SU-DHL-6 (cell line): ENCODE measurements at regions not wholly inside any gene's neighbourhood (a gene's known extent, or its start where the extent isn't known, plus 50 kb on each side); places are given as distances from the start of the nearest gene placed in this dataset.
"Not testable (repeated sequence)": the region's sequence is repeated elsewhere in the genome, so short reads cannot be mapped to it uniquely, and the experiment has no call there.

ENCODE experiments used
- H2AFZ ChIP-seq: fragments of 200-600 bp; sonication (generic); 2 replicates; pipeline ENCODE4 v1.6.1; 2014; ENCODE audit warnings: low read depth, mild to moderate bottlenecking, moderate library complexity, mixed read lengths, antibody characterized with exemption, low read length; ENCODE audit not compliant: severe bottlenecking
- H3F3A ChIP-seq: fragments of 200-600 bp; shearing (Covaris generic); 2 replicates; pipeline ENCODE4 v1.6.0; 2016; ENCODE audit warnings: antibody characterized with exemption, mild to moderate bottlenecking; ENCODE audit not compliant: insufficient read depth
- H3K27ac ChIP-seq: fragments of 200-600 bp; sonication (generic); 2 replicates; pipeline ENCODE4 v1.5.1; 2016; ENCODE audit warnings: low read depth, mild to moderate bottlenecking, low read length, moderate library complexity, mixed read lengths
- H3K27me3 ChIP-seq: fragments of 200-600 bp; sonication (generic), shearing (Covaris generic); 2 replicates; pipeline ENCODE4 v1.6.0; 2014; ENCODE audit warnings: mild to moderate bottlenecking, low read length
- H3K36me3 ChIP-seq: fragments of 200-600 bp; sonication (generic); 2 replicates; pipeline ENCODE4 v1.6.1; 2014; ENCODE audit warnings: mild to moderate bottlenecking, low read length, mixed read lengths
- H3K4me2 ChIP-seq: fragments of 300-600, 200-600 bp; shearing (Covaris generic), sonication (generic); 2 replicates; pipeline ENCODE4 v1.6.0; 2014; ENCODE audit warnings: low read length, low read depth, mild to moderate bottlenecking; ENCODE audit not compliant: poor library complexity, severe bottlenecking
- H3K4me3 ChIP-seq: fragments of 200-600 bp; sonication (generic); 2 replicates; pipeline ENCODE4 v1.5.1; 2014; ENCODE audit warnings: antibody characterized with exemption, low read length, mild to moderate bottlenecking, mixed read lengths; ENCODE audit not compliant: insufficient read depth, poor library complexity, severe bottlenecking
- H3K79me2 ChIP-seq: fragments of 200-600 bp; sonication (generic); 2 replicates; pipeline ENCODE4 v1.6.1; 2014; ENCODE audit warnings: mild to moderate bottlenecking, low read length, moderate library complexity; ENCODE audit not compliant: insufficient read depth
- H3K9ac ChIP-seq: fragments of 200-600 bp; sonication (generic); 2 replicates; pipeline ENCODE4 v1.7.0; 2014; ENCODE audit warnings: mild to moderate bottlenecking, low read length
- H3K9me2 ChIP-seq: fragments of 200-600 bp; sonication (generic); replicated peaks from 2 replicates; pipeline ENCODE4 v1.6.1; 2014; ENCODE audit warnings: low read length; ENCODE audit not compliant: insufficient read depth
- H3K9me3 ChIP-seq: fragments of 200-600 bp; sonication (generic); 2 replicates; pipeline ENCODE4 v1.6.1; 2014; ENCODE audit warnings: low read length, mixed read lengths; ENCODE audit not compliant: insufficient read depth
- H4K20me1 ChIP-seq: fragments of 200-600 bp; sonication (generic); 2 replicates; pipeline ENCODE4 v1.6.1; 2014; ENCODE audit warnings: low read depth, mild to moderate bottlenecking, antibody characterized with exemption, low read length, moderate library complexity, mixed read lengths
- EZH2phosphoT487 ChIP-seq: fragments of 200-600 bp; sonication (generic), shearing (Covaris generic); conservative IDR thresholded peaks from 2 replicates; pipeline ENCODE4 v1.6.1; 2018; ENCODE audit warnings: mild to moderate bottlenecking, antibody characterized with exemption, low read length, moderate library complexity, mixed read lengths
- TF ChIP-seq, protein P1 (sequence below): fragments of 200-600 bp; sonication (generic); IDR thresholded peaks from one replicate; pipeline ENCODE4 v1.5.1; 2017; ENCODE audit warnings: antibody characterized with exemption, mild to moderate bottlenecking, low read length, moderate library complexity; ENCODE audit not compliant: insufficient read depth, poor library complexity, severe bottlenecking

DNA sequence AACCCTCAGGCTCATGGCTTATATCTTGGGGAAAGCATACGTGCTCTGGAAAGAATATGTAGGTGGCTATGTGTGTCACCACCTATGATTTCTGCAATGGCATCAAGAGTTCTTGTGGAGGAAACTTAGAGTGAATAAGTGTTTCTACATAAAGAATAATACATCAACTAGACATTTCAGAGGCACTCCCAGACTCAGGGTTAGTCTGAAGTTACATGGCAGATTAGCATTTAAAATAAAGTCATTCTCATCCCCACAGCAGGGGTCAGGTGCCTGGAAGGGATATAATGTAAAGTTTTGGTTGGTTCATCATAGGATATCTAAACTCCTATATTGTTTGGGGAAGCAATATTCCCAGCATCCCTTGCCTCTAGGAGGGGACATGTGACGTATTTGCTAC is 182.1 kb downstream of the PCTP start:
- TF ChIP-seq EZH2phosphoT487 = no peak
- TF ChIP-seq, protein P1, sequence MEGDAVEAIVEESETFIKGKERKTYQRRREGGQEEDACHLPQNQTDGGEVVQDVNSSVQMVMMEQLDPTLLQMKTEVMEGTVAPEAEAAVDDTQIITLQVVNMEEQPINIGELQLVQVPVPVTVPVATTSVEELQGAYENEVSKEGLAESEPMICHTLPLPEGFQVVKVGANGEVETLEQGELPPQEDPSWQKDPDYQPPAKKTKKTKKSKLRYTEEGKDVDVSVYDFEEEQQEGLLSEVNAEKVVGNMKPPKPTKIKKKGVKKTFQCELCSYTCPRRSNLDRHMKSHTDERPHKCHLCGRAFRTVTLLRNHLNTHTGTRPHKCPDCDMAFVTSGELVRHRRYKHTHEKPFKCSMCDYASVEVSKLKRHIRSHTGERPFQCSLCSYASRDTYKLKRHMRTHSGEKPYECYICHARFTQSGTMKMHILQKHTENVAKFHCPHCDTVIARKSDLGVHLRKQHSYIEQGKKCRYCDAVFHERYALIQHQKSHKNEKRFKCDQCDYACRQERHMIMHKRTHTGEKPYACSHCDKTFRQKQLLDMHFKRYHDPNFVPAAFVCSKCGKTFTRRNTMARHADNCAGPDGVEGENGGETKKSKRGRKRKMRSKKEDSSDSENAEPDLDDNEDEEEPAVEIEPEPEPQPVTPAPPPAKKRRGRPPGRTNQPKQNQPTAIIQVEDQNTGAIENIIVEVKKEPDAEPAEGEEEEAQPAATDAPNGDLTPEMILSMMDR = no peak
- Histone ChIP-seq H3F3A (no peaks in the 10 kb centered on the region), H3K4me2 (no peak overlapping the region), H4K20me1 (no peaks in the 10 kb centered on the region), H2AFZ (no peak overlapping the region), H3K36me3 (no peaks in the 10 kb centered on the region), H3K9me3 (no peaks in the 10 kb centered on the region), H3K79me2 (no peaks in the 10 kb centered on the region), H3K4me3 (no peak overlapping the region), H3K9ac (no peak overlapping the region), H3K9me2 (no peaks in the 10 kb centered on the region), H3K27me3 (no peaks in the 10 kb centered on the region), H3K27ac (no peak overlapping the region)

DNA sequence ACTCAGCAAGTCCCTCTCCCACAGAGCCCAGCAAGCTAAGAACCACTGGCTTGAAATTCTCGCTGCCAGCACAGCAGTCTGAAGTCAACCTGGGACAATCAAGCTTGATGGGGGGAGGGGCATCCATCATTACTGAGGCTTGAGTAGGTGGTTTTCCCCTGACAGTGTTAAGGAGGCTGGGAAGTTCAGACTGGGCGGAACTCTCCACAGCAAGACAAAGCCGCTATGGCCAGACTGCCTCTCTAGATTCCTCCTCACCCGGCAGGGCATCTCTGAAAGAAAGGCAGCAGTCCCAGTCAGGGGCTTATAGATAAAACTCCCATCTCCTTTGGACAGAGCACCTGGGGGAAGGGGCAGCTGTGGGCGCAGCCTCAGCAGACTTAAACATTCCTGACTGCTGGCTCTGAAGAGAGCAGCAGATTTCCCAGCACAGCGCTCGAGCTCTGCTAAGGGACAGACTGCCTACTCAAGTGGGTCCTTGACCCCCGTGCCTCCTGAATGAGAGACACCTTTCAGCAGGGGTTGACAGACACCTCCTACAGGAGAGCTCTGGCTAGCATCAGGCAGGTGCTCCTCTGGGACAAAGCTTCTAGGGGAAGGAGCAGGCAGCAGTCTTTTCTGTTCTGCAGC is 188.4 kb downstream of the PCTP start:
- not testable (repeated sequence) for H2AFZ ChIP-seq, H3K9me2 ChIP-seq, H3K9me3 ChIP-seq, H3K4me2 ChIP-seq, H3K79me2 ChIP-seq, H3K27ac ChIP-seq, H3F3A ChIP-seq, H3K4me3 ChIP-seq, H4K20me1 ChIP-seq, H3K27me3 ChIP-seq, H3K36me3 ChIP-seq, H3K9ac ChIP-seq

DNA sequence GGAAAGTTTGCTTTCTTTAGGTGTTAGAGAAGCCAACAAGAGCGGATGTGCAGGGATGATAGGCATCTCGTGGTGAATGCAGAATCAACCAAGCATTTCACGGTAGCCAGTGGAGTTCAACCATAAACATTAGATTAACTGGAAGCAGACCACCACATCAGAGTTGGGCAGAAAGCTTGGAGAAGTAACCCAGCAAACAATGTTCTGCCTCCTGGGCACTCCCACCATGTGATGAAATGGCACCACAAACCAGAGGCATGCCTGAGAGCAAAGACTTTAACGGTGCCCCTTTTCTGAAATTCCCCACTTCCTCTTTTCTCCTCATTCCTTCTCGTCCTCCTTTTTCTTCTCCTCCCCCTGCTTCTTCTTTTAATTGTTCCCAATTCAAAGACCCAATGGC is 193.5 kb upstream of the ANKFN1 start:
- TF ChIP-seq, protein P1 = no peak
- TF ChIP-seq EZH2phosphoT487 = no peak
- Histone ChIP-seq H3K9ac (no peak overlapping the region), H3K4me3 (no peak overlapping the region), H2AFZ (no peak overlapping the region), H3K79me2 (no peaks in the 10 kb centered on the region), H3K4me2 (no peak overlapping the region), H3K9me3 (no peaks in the 10 kb centered on the region), H3K9me2 (no peaks in the 10 kb centered on the region), H3K36me3 (no peaks in the 10 kb centered on the region), H3K27me3 (no peaks in the 10 kb centered on the region), H4K20me1 (no peaks in the 10 kb centered on the region), H3K27ac (no peak overlapping the region), H3F3A (no peaks in the 10 kb centered on the region)

DNA sequence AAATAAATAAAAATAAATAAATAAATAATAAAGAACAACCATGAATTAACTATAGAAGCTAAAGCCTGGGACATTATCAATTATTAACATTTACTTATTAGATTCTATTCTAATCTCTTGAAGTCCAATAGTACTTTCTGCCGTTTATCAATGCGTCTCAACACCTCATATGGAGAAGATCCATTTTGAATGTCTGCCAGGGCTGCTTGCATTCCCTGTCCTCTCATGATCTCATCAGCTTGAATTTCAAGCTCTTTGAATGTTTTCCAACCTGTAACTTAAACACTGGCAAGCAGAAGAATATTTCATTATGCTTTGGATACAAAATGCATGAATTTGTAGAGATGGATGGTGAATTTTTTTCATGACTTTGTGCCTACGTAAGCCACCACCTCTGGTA is 191.9 kb upstream of the ANKFN1 start:
- no peak overlapping the region for H3K4me3 ChIP-seq
- no peaks in the 10 kb centered on the region for H3F3A ChIP-seq
- no peaks in the 10 kb centered on the region for H3K36me3 ChIP-seq
- no peak for TF ChIP-seq EZH2phosphoT487
- TF ChIP-seq, protein P1 = no peak
- H3K9ac ChIP-seq = no peak overlapping the region
- H3K9me2 ChIP-seq = no peaks in the 10 kb centered on the region
- no peaks in the 10 kb centered on the region for H3K27me3 ChIP-seq
- no peaks in the 10 kb centered on the region for H4K20me1 ChIP-seq
- no peak overlapping the region for H3K27ac ChIP-seq
- H3K9me3 ChIP-seq = no peaks in the 10 kb centered on the region
- H3K4me2 ChIP-seq = no peak overlapping the region
- no peak overlapping the region for H2AFZ ChIP-seq
- no peaks in the 10 kb centered on the region for H3K79me2 ChIP-seq
